Uterus (tissue), 2 donors: ENCODE measurements at regions not wholly inside any gene's neighbourhood (a gene's known extent, or its start where the extent isn't known, plus 50 kb on each side); places are given as distances from the start of the nearest gene placed in this dataset.

Experiments
- POLR2A ChIP-seq, 2 donors: fragments of 450-650 bp; IDR thresholded peaks; one replicate each; pipeline ENCODE4 v1.6.1; 2016; ENCODE audit warnings: antibody characterized with exemption in 2 of 2, mild to moderate bottlenecking in 1 of 2, moderate library complexity in 1 of 2
- TF ChIP-seq, protein P1 (sequence below), 4 experiments: fragments of 200-600 bp in 2 of 4; fragments of 450-650 bp in 2 of 4; sonication (generic) in 2 of 4; IDR thresholded peaks; one replicate each; pipeline ENCODE4 v1.5.1; 2016 to 2019; ENCODE audit warnings: antibody characterized with exemption in 4 of 4, mild to moderate bottlenecking in 2 of 4, moderate library complexity in 1 of 4

- no peak for TF ChIP-seq POLR2A (IDR thresholded peaks at IDR 0.05)
- TF ChIP-seq, protein P1, sequence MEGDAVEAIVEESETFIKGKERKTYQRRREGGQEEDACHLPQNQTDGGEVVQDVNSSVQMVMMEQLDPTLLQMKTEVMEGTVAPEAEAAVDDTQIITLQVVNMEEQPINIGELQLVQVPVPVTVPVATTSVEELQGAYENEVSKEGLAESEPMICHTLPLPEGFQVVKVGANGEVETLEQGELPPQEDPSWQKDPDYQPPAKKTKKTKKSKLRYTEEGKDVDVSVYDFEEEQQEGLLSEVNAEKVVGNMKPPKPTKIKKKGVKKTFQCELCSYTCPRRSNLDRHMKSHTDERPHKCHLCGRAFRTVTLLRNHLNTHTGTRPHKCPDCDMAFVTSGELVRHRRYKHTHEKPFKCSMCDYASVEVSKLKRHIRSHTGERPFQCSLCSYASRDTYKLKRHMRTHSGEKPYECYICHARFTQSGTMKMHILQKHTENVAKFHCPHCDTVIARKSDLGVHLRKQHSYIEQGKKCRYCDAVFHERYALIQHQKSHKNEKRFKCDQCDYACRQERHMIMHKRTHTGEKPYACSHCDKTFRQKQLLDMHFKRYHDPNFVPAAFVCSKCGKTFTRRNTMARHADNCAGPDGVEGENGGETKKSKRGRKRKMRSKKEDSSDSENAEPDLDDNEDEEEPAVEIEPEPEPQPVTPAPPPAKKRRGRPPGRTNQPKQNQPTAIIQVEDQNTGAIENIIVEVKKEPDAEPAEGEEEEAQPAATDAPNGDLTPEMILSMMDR (IDR thresholded peaks at IDR 0.05), result no peak
Observed at GRCh38 chr5:57761513-57761912, 278.9 kb upstream of the ACTBL2 start.
